Left lung (tissue), 4 donors: ENCODE measurements at regions not wholly inside any gene's neighbourhood (a gene's known extent, or its start where the extent isn't known, plus 50 kb on each side); places are given as distances from the start of the nearest gene placed in this dataset.

Source experiments
- ATAC-seq: fragments of 200-7000 bp; cut with Tn5 transposase; one replicate; pipeline ENCODE4 v1.9.1; 2020; ENCODE audit warnings: moderate library complexity
- DNase-seq, 4 donors: peaks; one replicate each; pipeline ENCODE4 v3.0.0-alpha.2; 2013 to 2020
- H3K27ac ChIP-seq, 2 donors: fragments of 200-600 bp; sonication (generic) in 1 of 2; one replicate each; pipeline versions ENCODE4 v1.5.0 to v1.8.0; 2020 to 2021
- H3K27me3 ChIP-seq, 2 donors: fragments of 200-600 bp; sonication (generic) in 1 of 2; one replicate each; pipeline versions ENCODE4 v1.5.0 to v1.8.0; 2020 to 2021
- H3K36me3 ChIP-seq, 2 donors: fragments of 200-600 bp; sonication (generic) in 1 of 2; one replicate each; pipeline versions ENCODE4 v1.5.0 to v1.8.0; 2020 to 2021
- H3K4me1 ChIP-seq, 2 donors: fragments of 200-600 bp; one replicate each; pipeline ENCODE4 v1.8.0; 2021
- H3K4me3 ChIP-seq, 2 donors: fragments of 200-600 bp; sonication (generic) in 1 of 2; one replicate each; pipeline versions ENCODE4 v1.5.0 to v1.8.0; 2020 to 2021; ENCODE audit warnings: mild to moderate bottlenecking in 1 of 2
- H3K9me3 ChIP-seq, 2 donors: fragments of 200-600 bp; sonication (generic) in 1 of 2; one replicate each; pipeline versions ENCODE4 v1.5.0 to v1.8.0; 2020 to 2021
- CTCF ChIP-seq, 2 donors: fragments of 200-600 bp; sonication (generic) in 1 of 2; IDR thresholded peaks; one replicate each; pipeline versions ENCODE4 v1.5.0 to v1.8.0; 2021; ENCODE audit warnings: antibody characterized with exemption in 2 of 2
- intact Hi-C, 2 donors: fragments of 100-400 bp; cut with DNase I; formaldehyde crosslinking; loops; one replicate each; pipeline versions ENCODE4 v1.11.2 to v1.14.2; 2022
- donor health status: DM: no; HTN: yes; CAD: no.
- donor health status: DM: no; HTN: no; CAD: no.

GRCh38 chr18:40565805-40566509 lies 1389.1 kb upstream of the PIK3C3 start:
- no peak for TF ChIP-seq CTCF (IDR thresholded peaks at IDR 0.05)
- Histone ChIP-seq H3K27ac (no peak overlapping the region), H3K27me3 (no peaks in the 10 kb centered on the region), H3K4me3 (no peak overlapping the region), H3K4me1 (no peaks in the 10 kb centered on the region), H3K36me3 (no peaks in the 10 kb centered on the region), H3K9me3 (no peaks in the 10 kb centered on the region)
- DNase-seq (no peak), ATAC-seq (no peak)
- intact Hi-C loops: no loop called here

- no peak overlapping the region for H3K27ac ChIP-seq
- H3K36me3 ChIP-seq: no peaks in the 10 kb centered on the region
- DNase-seq: no peak
- no peak for ATAC-seq
- TF ChIP-seq CTCF (IDR thresholded peaks at IDR 0.05): no peak
- no peaks in the 10 kb centered on the region for H3K4me1 ChIP-seq
- intact Hi-C loops: no loop called here
- H3K9me3 ChIP-seq: no peaks in the 10 kb centered on the region
- H3K4me3 ChIP-seq: no peak overlapping the region
- no peaks in the 10 kb centered on the region for H3K27me3 ChIP-seq
Observed at GRCh38 chr18:40559556-40559955, 1395.5 kb upstream of the PIK3C3 start.

GRCh38 chr18:40558706-40559392 lies 1396.2 kb upstream of the PIK3C3 start:
- TF ChIP-seq CTCF (IDR thresholded peaks at IDR 0.05): no peak
- Histone ChIP-seq H3K9me3 (no peaks in the 10 kb centered on the region), H3K4me3 (no peak overlapping the region), H3K36me3 (no peaks in the 10 kb centered on the region), H3K27me3 (no peaks in the 10 kb centered on the region), H3K4me1 (no peaks in the 10 kb centered on the region), H3K27ac (no peak overlapping the region)
- DNase-seq (no peak), ATAC-seq (no peak)
- intact Hi-C loops: no loop called here

- ATAC-seq (no peak), DNase-seq (peak in 2 of 4 donors; percentile 30 to 37)
- intact Hi-C loops: no loop called here
- no peak overlapping the region for H3K4me3 ChIP-seq
- TF ChIP-seq CTCF (IDR thresholded peaks at IDR 0.05): no peak
- H3K4me1 ChIP-seq: no peaks in the 10 kb centered on the region
- no peaks in the 10 kb centered on the region for H3K9me3 ChIP-seq
- no peaks in the 10 kb centered on the region for H3K27me3 ChIP-seq
- no peak overlapping the region for H3K27ac ChIP-seq
- H3K36me3 ChIP-seq: no peaks in the 10 kb centered on the region
Observed at GRCh38 chr18:40555914-40556313, 1399.1 kb upstream of the PIK3C3 start.

GRCh38 chr18:40553029-40553428 lies 1402.0 kb upstream of the PIK3C3 start:
- DNase-seq: no peak
- H3K27me3 ChIP-seq: no peaks in the 10 kb centered on the region
- no peaks in the 10 kb centered on the region for H3K4me1 ChIP-seq
- no peak overlapping the region for H3K4me3 ChIP-seq
- H3K27ac ChIP-seq: no peak overlapping the region
- H3K36me3 ChIP-seq: no peaks in the 10 kb centered on the region
- intact Hi-C loops: no loop called here
- no peak for TF ChIP-seq CTCF (IDR thresholded peaks at IDR 0.05)
- no peak for ATAC-seq
- no peaks in the 10 kb centered on the region for H3K9me3 ChIP-seq
